ENCODE measurements at regions not wholly inside any gene's neighbourhood (a gene's known extent, or its start where the extent isn't known, plus 50 kb on each side); places are given as distances from the start of the nearest gene placed in this dataset.

DNA sequence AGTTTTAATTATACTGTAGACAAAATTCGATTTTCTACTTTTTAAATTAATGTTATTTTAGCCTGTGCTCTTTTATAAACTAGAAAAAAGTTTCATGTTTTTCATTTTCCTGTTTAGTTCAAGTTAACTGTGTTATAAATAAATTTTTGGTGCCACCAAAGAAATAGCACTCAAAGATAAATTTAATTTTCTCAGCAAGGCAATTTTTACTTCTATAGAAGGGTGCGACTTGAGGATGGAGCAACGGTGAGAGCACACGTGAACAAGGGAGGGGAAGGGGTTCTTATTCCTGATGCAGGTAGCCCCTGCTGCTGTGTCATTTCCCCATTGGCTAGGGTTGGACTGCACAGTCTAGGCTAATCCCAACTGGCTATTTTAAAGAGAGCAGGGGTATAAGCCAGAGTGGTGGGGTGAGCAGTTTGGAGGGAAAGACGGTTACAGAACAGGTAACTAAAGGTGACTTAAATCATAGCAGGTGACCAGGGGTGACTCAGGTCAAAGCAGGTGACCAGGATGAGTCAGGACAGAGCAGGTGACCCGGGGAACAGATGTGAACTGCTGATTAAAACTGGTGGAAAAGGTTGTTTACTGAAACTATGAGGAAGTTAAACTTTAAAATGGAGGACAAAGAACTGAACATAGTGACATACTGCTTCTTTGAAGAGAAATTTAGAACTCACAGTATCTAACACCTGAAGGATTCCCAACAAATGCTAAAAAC is 104.6 kb upstream of the GPBP1 start:
- Histone ChIP-seq H3K27ac (ENCODE audit: low read length) (no peak overlapping the region), H3K79me2 (replicated peaks; ENCODE audit: insufficient read depth, low read length) (no peaks in the 10 kb centered on the region), H3K4me2 (ENCODE audit: low read length) (no peak overlapping the region), H4K20me1 (ENCODE audit: insufficient read depth) (no peaks in the 10 kb centered on the region), H3K4me3 (ENCODE audit: low read length) (no peak overlapping the region), H3F3A (ENCODE audit: insufficient read depth, low read length, poor library complexity, severe bottlenecking) (no peaks in the 10 kb centered on the region), H2AFZ (ENCODE audit: low read depth, low read length) (no peak overlapping the region), H3K36me3 (ENCODE audit: insufficient read depth, low read length) (no peaks in the 10 kb centered on the region), H3K9ac (ENCODE audit: low read length) (no peak overlapping the region), H3K9me3 (ENCODE audit: low read length) (no peaks in the 10 kb centered on the region), H3K9me2 (ENCODE audit: insufficient read depth, low read length) (no peaks in the 10 kb centered on the region), H3K27me3 (ENCODE audit: insufficient read depth, low read depth, low read length) (no peaks in the 10 kb centered on the region)
- TF ChIP-seq, protein P1, sequence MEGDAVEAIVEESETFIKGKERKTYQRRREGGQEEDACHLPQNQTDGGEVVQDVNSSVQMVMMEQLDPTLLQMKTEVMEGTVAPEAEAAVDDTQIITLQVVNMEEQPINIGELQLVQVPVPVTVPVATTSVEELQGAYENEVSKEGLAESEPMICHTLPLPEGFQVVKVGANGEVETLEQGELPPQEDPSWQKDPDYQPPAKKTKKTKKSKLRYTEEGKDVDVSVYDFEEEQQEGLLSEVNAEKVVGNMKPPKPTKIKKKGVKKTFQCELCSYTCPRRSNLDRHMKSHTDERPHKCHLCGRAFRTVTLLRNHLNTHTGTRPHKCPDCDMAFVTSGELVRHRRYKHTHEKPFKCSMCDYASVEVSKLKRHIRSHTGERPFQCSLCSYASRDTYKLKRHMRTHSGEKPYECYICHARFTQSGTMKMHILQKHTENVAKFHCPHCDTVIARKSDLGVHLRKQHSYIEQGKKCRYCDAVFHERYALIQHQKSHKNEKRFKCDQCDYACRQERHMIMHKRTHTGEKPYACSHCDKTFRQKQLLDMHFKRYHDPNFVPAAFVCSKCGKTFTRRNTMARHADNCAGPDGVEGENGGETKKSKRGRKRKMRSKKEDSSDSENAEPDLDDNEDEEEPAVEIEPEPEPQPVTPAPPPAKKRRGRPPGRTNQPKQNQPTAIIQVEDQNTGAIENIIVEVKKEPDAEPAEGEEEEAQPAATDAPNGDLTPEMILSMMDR (IDR thresholded peaks at IDR 0.05; ENCODE audit: poor library complexity, severe bottlenecking): no peak
- no peak for TF ChIP-seq TAF1 (IDR thresholded peaks at IDR 0.05; ENCODE audit: low read depth)
- no peak for TF ChIP-seq EP300 (conservative IDR thresholded peaks at IDR 0.05; ENCODE audit: poor library complexity, severe bottlenecking)
- TF ChIP-seq MXI1 (conservative IDR thresholded peaks at IDR 0.05; ENCODE audit: poor library complexity, severe bottlenecking): no peak
- TF ChIP-seq POLR2AphosphoS5 (IDR thresholded peaks at IDR 0.05): no peak
- no peak for TF ChIP-seq SMC3 (conservative IDR thresholded peaks at IDR 0.05; ENCODE audit: poor library complexity)
- no peak for TF ChIP-seq EZH2 (IDR thresholded peaks at IDR 0.05; ENCODE audit: borderline replicate concordance, insufficient read depth, low read length, poor library complexity, severe bottlenecking)
- TF ChIP-seq REST (IDR thresholded peaks at IDR 0.05; ENCODE audit: borderline replicate concordance): no peak
- no peak for TF ChIP-seq RAD21 (conservative IDR thresholded peaks at IDR 0.05)

- no peak overlapping the region for H2AFZ ChIP-seq (ENCODE audit: low read depth, low read length)
- H3K4me2 ChIP-seq (ENCODE audit: low read length): no peak overlapping the region
- no peaks in the 10 kb centered on the region for H3K9me3 ChIP-seq (ENCODE audit: low read length)
- H4K20me1 ChIP-seq (ENCODE audit: insufficient read depth): no peaks in the 10 kb centered on the region
- no peak overlapping the region for H3K27ac ChIP-seq (ENCODE audit: low read length)
- H3F3A ChIP-seq (ENCODE audit: insufficient read depth, low read length, poor library complexity, severe bottlenecking): no peaks in the 10 kb centered on the region
- H3K36me3 ChIP-seq (ENCODE audit: insufficient read depth, low read length): no peaks in the 10 kb centered on the region
- no peak overlapping the region for H3K4me3 ChIP-seq (ENCODE audit: low read length)
- no peaks in the 10 kb centered on the region for H3K27me3 ChIP-seq (ENCODE audit: insufficient read depth, low read depth, low read length)
- H3K9me2 ChIP-seq (ENCODE audit: insufficient read depth, low read length): no peaks in the 10 kb centered on the region
- H3K79me2 ChIP-seq (replicated peaks; ENCODE audit: insufficient read depth, low read length): no peaks in the 10 kb centered on the region
- no peak overlapping the region for H3K9ac ChIP-seq (ENCODE audit: low read length)
- TF ChIP-seq EZH2 (IDR thresholded peaks at IDR 0.05; ENCODE audit: borderline replicate concordance, insufficient read depth, low read length, poor library complexity, severe bottlenecking) (no peak), RAD21 (conservative IDR thresholded peaks at IDR 0.05) (no peak)
Measured at GRCh38 chr5:57072218-57072892, 101.5 kb upstream of the GPBP1 start.
